GM18873 (cell line): ENCODE measurements at regions not wholly inside any gene's neighbourhood (a gene's known extent, or its start where the extent isn't known, plus 50 kb on each side); places are given as distances from the start of the nearest gene placed in this dataset.

Experiments
- ATAC-seq: cut with Tn5 transposase; IDR thresholded peaks from one replicate; pipeline ENCODE4 v1.9.1; 2021; ENCODE audit warnings: mild to moderate bottlenecking, moderate library complexity, moderate number of reproducible peaks; ENCODE audit not compliant: unreplicated experiment, low FRiP score

DNA sequence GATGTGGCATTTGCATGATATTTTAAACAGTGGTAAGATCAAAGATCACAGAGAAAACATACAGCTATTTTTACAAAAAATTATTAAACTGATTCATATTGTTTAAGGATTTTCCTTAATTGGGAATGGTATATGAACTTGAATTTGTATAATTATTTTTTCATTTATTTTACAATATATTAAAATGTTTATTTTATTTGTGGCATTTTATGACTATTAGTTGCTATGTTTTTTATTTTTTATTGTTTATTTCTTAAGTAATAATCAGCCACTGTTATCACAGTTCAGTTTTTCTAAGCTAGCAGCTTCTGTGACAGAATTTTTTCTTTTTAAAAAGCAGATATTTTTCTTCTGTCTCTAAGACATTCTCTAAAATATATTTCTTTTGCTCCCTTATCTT lies 387.0 kb upstream of the KHDRBS2 start:
- ATAC-seq, result no peak

DNA sequence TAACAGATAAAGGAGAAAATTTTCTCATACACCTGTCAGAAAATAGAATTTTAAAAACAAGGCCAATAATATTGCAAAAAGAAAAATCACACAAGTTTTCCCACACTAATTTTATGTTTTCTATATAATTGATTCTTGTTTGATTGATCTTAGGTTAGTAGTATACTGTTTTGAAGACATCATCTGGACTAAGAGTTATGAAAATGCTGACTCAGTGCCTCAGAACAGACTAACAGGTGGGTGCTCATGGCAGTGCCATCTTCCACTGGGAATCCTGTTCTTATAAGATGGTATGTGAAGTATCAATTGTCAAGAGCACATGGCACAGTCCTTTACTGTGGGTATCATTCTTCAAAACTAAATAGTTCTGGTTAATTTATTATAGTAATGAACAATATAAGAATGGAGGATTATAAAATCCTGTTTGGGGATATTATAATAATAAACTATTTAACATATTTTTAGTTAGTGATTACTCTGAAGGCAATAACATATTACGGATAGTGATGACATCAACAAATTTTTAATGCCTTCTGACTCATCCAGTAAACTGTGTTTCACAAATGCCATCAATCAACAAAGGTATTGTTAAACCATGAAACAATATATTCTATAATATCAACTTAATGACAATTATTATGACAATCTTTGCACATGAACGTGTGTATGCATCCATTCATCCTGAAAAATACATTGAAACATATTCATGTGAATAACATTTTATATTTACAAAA lies 384.6 kb upstream of the KHDRBS2 start:
- no peak for ATAC-seq

DNA sequence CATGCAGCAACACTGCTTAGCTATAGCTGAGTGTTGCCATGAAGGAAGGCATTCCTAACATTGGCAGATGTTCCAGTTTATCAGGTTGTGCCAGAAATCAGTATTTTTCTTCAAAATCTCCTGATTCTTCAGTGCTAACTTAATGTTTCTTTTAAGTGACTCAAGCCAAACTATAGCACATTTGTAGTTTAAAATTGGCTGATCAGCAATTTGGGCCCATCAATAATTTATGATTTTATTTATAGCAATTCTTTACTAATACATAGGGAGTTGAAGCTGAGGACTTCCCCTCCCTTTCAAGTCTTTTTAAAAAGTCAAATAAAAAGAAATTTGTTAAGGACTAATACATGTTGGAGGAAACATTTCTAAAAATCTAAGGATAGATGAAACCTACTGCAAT lies 383.8 kb upstream of the KHDRBS2 start:
- ATAC-seq, result no peak

DNA sequence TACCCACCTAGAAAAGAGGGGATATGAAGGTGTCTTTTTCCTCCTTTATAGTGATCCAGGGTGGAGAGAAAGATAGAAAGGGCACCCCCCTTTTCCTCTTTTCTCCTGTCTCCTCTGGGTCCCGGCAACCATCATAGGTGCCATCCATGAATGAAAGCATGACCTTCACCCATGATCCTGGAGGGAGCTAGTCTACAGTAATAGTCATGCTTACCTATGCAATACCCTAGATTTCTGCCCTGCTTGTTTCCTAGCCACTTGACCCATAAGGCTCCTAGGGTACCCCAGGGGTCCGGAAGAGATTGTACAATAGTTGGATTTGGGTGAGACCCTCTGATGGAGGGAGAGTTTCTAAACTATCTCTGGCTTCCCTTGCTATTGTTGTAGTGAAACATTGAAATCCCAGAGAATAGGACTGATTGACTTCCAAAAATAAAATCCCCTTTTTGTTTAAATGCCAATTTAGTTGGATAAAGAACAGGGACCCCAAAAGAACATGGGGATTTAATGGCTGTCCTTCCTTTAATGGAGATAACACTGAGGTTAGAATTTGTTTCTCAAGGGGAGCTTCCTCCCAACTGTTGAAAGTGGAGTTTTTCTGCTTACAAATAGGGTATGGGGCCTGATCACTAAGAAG lies 366.8 kb upstream of the KHDRBS2 start:
- ATAC-seq, result no peak

DNA sequence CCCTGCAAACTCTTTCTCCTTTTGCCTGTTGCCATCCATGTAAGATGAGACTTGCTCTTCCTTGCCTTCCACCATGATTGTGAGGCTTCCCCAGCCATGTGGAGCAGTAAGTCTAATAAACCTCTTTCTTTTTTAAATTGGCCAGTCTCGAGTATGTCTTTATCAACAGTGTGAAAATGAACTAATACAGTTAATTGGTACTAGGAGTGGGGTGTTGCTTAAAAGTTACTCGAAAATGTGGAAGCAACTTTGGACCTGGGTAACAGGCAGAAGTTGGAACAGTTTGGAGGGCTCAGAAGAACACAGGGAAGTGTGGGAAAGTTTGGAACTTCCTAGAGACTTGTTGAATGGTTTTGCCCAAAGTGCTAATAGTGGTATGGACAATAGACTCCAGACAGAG lies 359.2 kb upstream of the KHDRBS2 start:
- ATAC-seq, result no peak

DNA sequence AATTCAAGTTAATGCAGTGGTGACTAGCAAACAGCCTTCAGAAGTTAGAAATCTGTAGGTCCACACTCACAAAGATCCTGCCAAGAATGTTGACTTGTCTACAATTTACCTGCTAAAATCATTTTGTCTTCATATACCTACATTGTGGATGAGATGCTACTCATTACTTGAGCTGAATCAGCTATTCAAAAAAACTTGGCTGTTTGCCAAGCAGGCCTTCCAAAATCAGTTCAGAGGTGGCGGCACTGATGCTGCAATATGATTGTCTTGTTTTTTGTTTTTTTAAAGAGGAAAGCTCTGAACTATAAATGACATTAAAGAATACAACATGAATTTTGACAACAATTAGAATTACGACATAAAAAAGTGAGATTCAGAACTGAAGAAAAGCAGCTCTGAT lies 354.7 kb upstream of the KHDRBS2 start:
- no peak for ATAC-seq

DNA sequence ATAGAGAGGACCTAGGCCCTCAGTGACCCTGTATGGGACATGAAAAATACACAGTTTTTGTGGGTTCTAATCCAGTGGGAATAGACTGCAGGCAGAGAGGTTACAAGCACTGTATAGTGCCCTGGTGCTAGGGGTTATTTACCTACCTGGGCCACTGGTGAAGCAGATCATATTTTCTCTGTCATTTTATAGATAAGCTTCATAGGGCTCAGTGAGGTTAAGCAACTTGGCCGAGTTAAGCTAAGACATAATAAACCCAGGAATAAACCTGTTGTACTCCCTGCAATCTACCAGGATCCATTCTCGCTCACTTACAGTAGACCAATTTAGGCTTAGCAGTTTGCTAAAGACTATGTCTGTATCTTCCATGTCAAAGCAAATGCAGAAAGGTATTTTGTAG lies 340.6 kb upstream of the KHDRBS2 start:
- ATAC-seq, result no peak

DNA sequence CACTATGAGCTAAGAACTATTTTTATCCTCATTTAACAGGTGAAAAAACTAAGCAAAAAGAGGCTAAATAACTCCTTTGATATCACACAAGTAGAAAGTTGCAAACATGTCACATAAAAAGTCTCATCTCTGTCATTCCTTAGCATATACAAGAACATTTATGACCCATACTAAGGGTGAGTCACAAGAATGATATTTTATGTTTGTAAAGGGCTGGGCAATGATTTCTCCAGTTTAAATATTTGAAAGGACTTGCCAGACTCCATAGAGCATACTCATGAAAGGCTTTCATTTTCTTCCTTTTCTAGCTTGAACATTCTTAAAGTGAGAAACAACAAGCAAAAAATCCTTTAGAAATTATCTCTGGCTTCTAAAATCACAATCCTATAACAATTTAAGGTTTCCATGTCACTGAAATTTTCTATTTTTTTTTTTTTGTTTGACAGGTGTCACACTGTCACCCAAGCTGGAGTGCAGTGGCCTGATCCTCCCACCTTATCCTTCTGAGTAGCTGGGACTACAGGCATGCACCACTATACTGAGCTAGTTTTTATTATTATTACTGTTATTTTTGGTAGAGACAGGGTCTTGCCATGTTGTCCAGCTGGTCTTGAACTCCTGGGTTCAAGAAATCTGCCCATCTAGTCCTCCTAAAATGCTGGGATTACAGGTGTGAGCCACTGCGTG lies 338.0 kb upstream of the KHDRBS2 start:
- no peak for ATAC-seq

DNA sequence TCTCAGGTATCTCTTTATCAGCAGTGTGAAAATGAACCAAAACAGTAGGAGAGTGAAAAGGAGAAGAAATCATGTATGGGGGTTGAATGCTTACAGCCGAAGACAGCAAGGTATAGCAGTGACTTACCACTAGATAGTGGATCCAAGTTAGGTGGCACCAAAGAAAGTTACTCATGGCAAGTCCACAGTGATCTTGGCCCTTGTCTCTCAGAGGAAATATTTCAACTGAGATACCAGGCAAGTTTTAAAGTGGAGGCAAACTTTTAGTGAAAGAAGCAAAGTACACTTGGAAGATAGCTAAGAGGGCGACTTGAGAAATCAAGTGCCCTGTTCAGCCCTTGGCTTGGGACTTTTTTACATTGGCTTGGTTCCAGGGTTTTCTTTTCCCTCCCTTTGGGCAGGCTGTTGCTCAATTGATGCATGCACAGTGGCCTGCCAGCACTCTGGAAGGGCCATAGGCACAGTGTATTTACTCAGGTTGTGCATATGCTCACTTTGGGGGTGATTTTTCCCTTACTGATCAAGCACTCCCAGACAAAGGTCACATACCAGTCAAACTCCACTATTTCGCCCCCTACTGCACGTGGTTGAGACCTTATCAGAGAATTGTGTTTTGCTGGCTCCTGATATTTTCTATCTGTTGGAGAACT lies 329.5 kb upstream of the KHDRBS2 start:
- no peak for ATAC-seq

DNA sequence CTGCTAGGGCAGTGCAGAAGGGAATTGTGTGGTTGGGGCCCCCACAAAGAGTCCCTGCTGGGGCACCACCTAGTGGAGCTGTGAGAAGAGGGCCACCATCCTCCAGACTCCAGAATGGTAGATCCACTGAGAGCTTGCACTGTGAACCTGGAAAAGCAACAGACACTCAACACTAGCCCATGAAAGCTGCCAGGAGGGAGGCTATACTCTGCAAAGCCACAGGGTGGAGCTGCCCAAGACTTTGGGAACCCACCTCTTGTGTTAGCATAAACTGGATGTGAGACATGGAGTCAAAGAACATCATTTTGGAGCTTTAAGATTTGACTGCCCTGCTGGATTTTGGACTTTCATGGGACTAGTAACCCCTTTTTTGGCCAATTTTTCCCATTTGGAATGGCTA lies 328.4 kb upstream of the KHDRBS2 start:
- ATAC-seq, result no peak

DNA sequence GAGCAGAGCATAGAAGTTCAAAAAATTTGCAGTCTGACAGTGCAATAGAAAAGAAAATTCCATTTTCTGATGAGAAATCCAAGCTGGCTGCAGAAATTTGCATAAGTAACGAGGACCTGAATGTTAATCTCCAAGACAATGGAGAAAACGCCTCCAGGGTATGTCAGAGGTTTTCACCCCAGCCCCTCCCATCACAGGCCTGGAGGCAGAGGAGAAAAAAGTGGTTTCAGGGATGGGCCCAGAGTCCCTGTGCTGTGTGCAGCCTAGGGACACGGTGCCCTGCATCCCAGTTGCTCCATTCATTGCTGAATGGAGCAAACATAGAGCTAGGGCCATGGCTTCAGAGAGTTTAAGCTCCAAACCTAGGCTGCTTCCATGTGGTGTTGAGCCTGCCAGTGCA lies 327.9 kb upstream of the KHDRBS2 start:
- no peak for ATAC-seq

DNA sequence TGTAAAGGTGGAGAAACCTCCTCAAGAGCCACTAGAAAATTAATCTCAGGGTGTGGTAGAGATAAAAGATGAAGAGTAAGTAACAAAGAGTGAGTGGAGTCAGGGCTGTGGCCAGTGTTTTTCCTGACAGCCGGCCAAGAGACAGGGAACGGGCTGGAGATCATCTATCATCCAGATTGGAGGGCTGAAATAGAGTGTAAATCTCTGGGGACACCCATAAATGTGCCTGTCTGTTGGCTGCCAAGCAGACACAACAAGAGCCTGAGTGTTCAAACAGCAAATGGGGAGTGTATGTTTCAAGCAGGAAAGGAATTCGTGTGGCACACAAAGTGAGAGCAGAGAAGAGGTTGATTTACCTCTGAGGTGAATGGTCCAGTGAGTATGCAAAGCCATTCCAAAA lies 326.4 kb upstream of the KHDRBS2 start:
- ATAC-seq, result no peak

DNA sequence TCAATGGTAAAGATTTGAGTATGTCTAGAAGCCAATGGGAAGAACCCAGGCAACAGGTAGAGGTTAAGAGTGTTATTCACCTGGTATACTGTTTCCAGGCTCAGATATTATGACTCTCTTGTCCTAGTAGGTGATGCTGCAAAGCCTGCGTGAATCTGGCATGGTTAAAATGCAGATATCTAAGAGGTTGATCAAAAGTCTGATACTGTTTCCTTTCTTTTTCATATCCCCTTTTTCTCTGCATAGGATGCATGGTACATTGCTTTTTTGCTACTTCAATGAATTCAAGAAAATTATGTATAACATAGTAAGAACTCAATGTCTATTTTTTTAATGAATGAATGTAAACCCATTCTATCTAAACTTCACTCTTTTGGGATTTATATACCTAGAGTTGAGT lies 284.3 kb upstream of the KHDRBS2 start:
- ATAC-seq, result no peak

DNA sequence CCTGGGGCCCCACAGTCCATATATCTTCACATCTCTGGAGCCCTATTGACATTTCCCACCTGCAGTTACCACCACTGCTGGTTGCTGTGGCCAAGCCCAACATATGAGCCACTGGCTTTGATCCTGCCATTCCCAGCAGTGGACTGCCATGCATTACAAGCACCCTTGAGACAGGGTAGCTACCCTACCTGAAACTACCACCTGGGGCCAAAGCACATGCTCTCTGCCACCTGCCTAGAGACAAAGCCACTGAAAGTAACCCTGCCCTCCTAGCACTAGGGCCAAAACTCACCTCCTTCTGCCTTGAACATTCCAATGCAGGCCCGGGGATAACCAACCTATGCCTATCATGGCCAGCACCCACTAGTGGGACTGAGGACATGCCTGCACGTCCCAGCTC lies 255.5 kb upstream of the KHDRBS2 start:
- no peak for ATAC-seq

DNA sequence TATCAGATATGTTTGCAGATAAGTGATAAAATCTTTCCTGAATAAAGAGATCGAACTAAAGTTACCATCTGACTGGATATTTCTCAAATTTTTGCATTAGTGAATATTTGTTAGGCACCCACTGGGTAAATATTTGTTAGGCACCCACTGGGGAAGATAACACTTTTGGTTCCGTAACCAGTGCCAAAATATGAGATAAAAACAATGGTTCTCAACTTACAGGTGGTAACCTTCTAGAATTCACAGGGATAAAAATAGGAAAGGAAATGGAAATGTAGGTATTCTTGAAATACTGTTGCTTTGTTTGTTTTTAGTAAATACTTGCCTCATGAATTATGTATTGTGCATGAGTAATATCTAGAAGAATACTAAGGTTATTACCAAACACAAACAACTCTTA lies 245.0 kb upstream of the KHDRBS2 start:
- no peak for ATAC-seq

DNA sequence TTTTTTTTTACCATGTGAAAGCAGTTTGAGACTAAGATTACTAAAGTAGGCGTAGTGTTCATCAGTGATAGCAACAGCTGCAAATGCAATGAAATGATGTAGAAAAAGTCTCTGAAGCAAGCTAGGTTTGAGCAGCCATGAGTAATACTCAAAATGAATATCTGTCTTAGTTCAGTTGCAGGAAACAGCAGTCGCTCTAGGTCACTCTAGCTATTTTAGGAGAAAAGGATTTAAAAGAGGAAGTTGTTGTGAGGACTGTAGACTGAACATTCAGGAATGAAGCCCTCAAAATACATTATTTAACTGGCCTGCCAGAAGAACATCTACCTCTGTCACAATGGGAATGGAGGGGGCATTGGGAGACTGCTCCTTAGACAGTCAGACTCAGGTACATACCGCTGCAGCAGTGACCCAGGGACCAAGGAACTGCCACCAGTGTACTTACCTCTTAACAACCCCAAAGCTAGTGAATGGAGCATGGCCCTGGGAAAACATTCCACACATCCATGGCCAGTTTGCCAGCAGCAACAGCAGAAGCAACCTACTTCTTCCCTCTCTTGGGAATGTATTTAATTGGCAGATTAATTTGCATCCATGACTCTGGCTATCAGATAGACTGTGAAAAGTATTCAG lies 243.0 kb upstream of the KHDRBS2 start:
- no peak for ATAC-seq

DNA sequence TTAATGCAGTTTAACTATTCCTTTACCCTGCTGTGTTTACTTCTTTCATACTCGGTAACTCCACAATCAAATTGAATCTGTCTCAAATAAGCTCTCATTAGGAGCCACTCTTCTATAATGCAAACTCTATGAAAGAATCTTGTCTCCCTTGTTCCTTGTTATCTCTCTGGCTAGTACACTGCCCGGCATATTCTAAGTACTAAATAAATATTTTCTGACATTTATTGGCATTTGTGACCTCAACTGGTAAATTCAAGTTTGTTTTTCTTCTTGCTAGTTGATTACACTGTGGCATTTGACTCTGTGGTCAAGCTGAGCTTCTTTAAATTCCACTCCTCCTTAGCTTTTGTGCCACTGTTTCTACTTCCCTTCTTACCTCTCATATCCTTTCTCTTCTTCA lies 237.6 kb upstream of the KHDRBS2 start:
- no peak for ATAC-seq

DNA sequence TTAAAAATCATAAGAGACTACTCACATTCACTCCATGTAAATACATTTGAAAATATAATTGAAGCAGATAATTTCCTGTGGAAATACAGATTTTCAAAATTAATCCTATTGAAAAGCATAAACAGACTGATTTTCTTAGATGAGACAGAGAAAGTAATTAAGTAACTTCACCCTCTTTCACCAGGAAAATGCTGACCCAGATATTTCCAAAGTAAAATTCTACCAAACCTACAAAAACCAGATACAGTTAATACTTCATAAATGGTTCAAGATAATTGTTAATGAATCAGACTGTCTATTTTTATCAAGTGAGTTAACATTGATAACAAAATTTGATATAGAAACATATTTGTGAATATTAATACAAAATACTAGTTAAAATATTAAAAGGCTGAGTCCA lies 233.5 kb upstream of the KHDRBS2 start:
- ATAC-seq, result no peak

DNA sequence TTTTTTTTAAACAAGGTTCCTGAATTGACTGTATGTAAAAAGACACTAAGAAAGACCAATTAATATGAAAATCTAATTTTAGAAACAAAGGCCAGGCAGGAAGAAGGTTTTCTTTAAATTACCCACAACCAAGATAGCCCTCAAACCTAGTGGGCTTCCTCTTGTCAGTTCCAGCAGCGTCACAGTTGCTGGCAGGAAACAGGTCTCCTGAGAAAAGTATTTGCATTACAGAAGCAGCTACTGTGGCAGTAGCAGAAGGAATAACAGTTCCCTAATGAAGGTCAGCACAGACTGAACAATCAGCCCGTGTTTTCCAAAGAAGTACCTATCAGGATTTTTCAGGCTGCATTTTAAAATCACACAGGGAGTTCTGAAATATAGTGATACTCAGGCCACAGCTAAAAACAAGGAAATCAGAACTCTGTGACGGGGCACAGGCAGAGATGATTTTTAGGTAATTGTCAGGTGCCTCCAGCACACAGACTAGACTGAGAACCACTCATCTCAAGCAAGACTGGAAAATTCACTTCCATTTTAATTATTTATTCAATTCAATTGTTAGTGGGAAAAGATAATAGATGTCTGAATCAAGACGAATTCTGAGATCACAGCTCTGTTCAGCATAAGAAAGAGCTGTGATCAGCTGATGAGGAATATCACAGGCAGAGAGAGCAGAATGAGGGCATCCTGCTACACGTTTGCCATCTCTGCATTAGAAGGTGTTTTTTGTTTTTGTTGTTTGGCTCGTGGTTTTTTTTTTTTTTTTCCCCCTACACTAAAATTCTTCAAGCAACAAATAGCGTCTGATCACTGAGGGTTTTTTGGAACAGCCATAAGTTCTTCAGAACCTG lies 230.5 kb upstream of the KHDRBS2 start:
- ATAC-seq, result no peak

DNA sequence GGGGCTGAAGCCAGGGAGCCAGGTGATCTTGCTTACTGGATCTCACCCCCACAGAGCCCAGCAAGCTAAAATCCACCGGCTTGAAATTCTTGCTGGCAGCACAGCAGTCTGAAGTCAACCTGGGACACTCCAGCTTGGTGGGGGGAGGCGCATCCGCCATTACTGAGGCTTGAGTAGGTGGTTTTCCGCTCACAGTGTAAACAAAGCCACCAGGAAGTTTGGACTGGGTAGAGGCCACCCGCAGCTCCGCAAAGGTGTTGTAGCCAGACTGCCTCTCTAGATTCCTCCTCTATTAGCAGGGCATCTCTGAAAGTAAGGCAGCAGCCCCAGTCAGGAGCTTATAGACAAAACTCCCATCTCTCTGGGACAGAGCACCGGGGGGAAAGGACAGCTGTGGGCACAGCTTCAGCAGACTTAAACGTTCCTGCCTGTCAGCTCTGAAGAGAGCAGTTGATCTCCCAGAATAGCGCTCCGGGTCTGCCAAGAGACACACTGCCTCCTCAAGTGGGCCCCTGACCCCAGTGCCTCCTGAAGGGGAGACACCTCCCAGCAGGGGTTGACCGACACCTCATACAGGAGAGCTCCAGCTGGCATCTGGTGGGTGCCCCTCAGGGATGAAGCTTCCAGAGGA lies 206.3 kb upstream of the KHDRBS2 start:
- no peak for ATAC-seq
